Mucosa of stomach (tissue), 1 donor: ENCODE measurements at regions not wholly inside any gene's neighbourhood (a gene's known extent, or its start where the extent isn't known, plus 50 kb on each side); places are given as distances from the start of the nearest gene placed in this dataset.

ENCODE experiments used
- H3K27me3 ChIP-seq: one replicate; pipeline ENCODE4 v1.7.0; 2013; ENCODE audit warnings: mild to moderate bottlenecking, low read length; ENCODE audit not compliant: control insufficient read depth, insufficient read depth
- H3K36me3 ChIP-seq: one replicate; pipeline ENCODE4 v1.7.0; 2013; ENCODE audit warnings: low read length; ENCODE audit not compliant: control insufficient read depth, insufficient read depth
- H3K4me1 ChIP-seq: one replicate; pipeline ENCODE4 v1.7.0; 2013; ENCODE audit warnings: mild to moderate bottlenecking, low read length; ENCODE audit not compliant: control insufficient read depth, insufficient read depth
- H3K4me3 ChIP-seq: one replicate; pipeline ENCODE4 v1.7.0; 2013; ENCODE audit warnings: low read length
- H3K9ac ChIP-seq: one replicate; pipeline ENCODE4 v1.7.0; 2013; ENCODE audit warnings: mild to moderate bottlenecking, low read length, moderate library complexity
- H3K9me3 ChIP-seq: one replicate; pipeline ENCODE4 v1.7.0; 2013; ENCODE audit warnings: mild to moderate bottlenecking, low read length, moderate library complexity; ENCODE audit not compliant: control insufficient read depth
- donor health status: Pancreatic carcinoma.

- no peaks in the 10 kb centered on the region for H3K9me3 ChIP-seq
- no peaks in the 10 kb centered on the region for H3K36me3 ChIP-seq
- H3K4me3 ChIP-seq: no peak overlapping the region
- H3K27me3 ChIP-seq: no peaks in the 10 kb centered on the region
- no peak overlapping the region for H3K9ac ChIP-seq
- H3K4me1 ChIP-seq: no peaks in the 10 kb centered on the region
Measured at GRCh38 chr9:105158898-105159297, 85.6 kb upstream of the SLC44A1 start.

- H3K36me3 ChIP-seq: no peaks in the 10 kb centered on the region
- H3K4me3 ChIP-seq: no peak overlapping the region
- H3K4me1 ChIP-seq: no peaks in the 10 kb centered on the region
Measured at GRCh38 chr9:105168870-105169319, 75.6 kb upstream of the SLC44A1 start.

GRCh38 chr9:105171076-105171475 lies 73.4 kb upstream of the SLC44A1 start:
- no peak overlapping the region for H3K9ac ChIP-seq
- no peaks in the 10 kb centered on the region for H3K4me1 ChIP-seq
- no peaks in the 10 kb centered on the region for H3K27me3 ChIP-seq
- no peaks in the 10 kb centered on the region for H3K36me3 ChIP-seq
- H3K4me3 ChIP-seq: no peak overlapping the region
- no peaks in the 10 kb centered on the region for H3K9me3 ChIP-seq

More at GRCh38 chr9:105168870-105169319, 75.6 kb upstream of the SLC44A1 start:
- Histone ChIP-seq H3K9ac (no peak overlapping the region), H3K9me3 (no peaks in the 10 kb centered on the region), H3K27me3 (no peaks in the 10 kb centered on the region)

- H3K9me3 ChIP-seq: no peaks in the 10 kb centered on the region
- no peaks in the 10 kb centered on the region for H3K36me3 ChIP-seq
- H3K4me3 ChIP-seq: no peak overlapping the region
- H3K4me1 ChIP-seq: no peaks in the 10 kb centered on the region
- no peak overlapping the region for H3K9ac ChIP-seq
- no peaks in the 10 kb centered on the region for H3K27me3 ChIP-seq
Measured at GRCh38 chr9:105171589-105171988, 72.9 kb upstream of the SLC44A1 start.

GRCh38 chr9:105172436-105172835 lies 72.0 kb upstream of the SLC44A1 start:
- H3K9ac ChIP-seq: no peak overlapping the region
- no peaks in the 10 kb centered on the region for H3K9me3 ChIP-seq
- no peak overlapping the region for H3K4me3 ChIP-seq
- no peaks in the 10 kb centered on the region for H3K4me1 ChIP-seq
- no peaks in the 10 kb centered on the region for H3K27me3 ChIP-seq
- no peaks in the 10 kb centered on the region for H3K36me3 ChIP-seq

- Histone ChIP-seq H3K27me3 (no peaks in the 10 kb centered on the region), H3K36me3 (no peaks in the 10 kb centered on the region), H3K9ac (no peak overlapping the region), H3K9me3 (no peaks in the 10 kb centered on the region), H3K4me3 (no peak overlapping the region), H3K4me1 (no peaks in the 10 kb centered on the region)
Measured at GRCh38 chr9:105173306-105173705, 71.1 kb upstream of the SLC44A1 start.

- no peaks in the 10 kb centered on the region for H3K9me3 ChIP-seq
- H3K4me3 ChIP-seq: no peak overlapping the region
- H3K27me3 ChIP-seq: no peaks in the 10 kb centered on the region
- no peaks in the 10 kb centered on the region for H3K4me1 ChIP-seq
- no peak overlapping the region for H3K9ac ChIP-seq
- no peaks in the 10 kb centered on the region for H3K36me3 ChIP-seq
Measured at GRCh38 chr9:105173826-105174225, 70.6 kb upstream of the SLC44A1 start.

- H3K4me1 ChIP-seq: no peaks in the 10 kb centered on the region
- H3K4me3 ChIP-seq: no peak overlapping the region
- no peaks in the 10 kb centered on the region for H3K9me3 ChIP-seq
- H3K36me3 ChIP-seq: no peaks in the 10 kb centered on the region
- H3K27me3 ChIP-seq: no peaks in the 10 kb centered on the region
- H3K9ac ChIP-seq: no peak overlapping the region
Measured at GRCh38 chr9:105176194-105176593, 68.3 kb upstream of the SLC44A1 start.

- H3K4me3 ChIP-seq: no peak overlapping the region
- no peak overlapping the region for H3K9ac ChIP-seq
- no peaks in the 10 kb centered on the region for H3K4me1 ChIP-seq
- H3K27me3 ChIP-seq: no peaks in the 10 kb centered on the region
- H3K9me3 ChIP-seq: no peaks in the 10 kb centered on the region
- no peaks in the 10 kb centered on the region for H3K36me3 ChIP-seq
Measured at GRCh38 chr9:105178076-105178475, 66.4 kb upstream of the SLC44A1 start.

- Histone ChIP-seq H3K9me3 (no peaks in the 10 kb centered on the region), H3K4me1 (peaks cover 5% of the 10 kb centered on the region), H3K27me3 (no peaks in the 10 kb centered on the region), H3K4me3 (no peak overlapping the region), H3K9ac (no peak overlapping the region), H3K36me3 (no peaks in the 10 kb centered on the region)
Measured at GRCh38 chr9:105187781-105188180, 56.7 kb upstream of the SLC44A1 start.

GRCh38 chr9:105188746-105189145 lies 55.7 kb upstream of the SLC44A1 start:
- Histone ChIP-seq H3K4me1 (peaks cover 5% of the 10 kb centered on the region), H3K9ac (no peak overlapping the region), H3K9me3 (no peaks in the 10 kb centered on the region), H3K36me3 (no peaks in the 10 kb centered on the region), H3K4me3 (no peak overlapping the region), H3K27me3 (no peaks in the 10 kb centered on the region)

GRCh38 chr9:105191508-105192121 lies 52.8 kb upstream of the SLC44A1 start:
- no peak overlapping the region for H3K9ac ChIP-seq
- no peaks in the 10 kb centered on the region for H3K9me3 ChIP-seq
- H3K4me3 ChIP-seq: no peak overlapping the region
- H3K4me1 ChIP-seq: peaks cover 5% of the 10 kb centered on the region
- H3K27me3 ChIP-seq: no peaks in the 10 kb centered on the region
- no peaks in the 10 kb centered on the region for H3K36me3 ChIP-seq

GRCh38 chr9:105193560-105193959 lies 50.9 kb upstream of the SLC44A1 start:
- peaks cover 4% of the 10 kb centered on the region for H3K4me1 ChIP-seq
- no peak overlapping the region for H3K4me3 ChIP-seq
- H3K9ac ChIP-seq: no peak overlapping the region
- H3K9me3 ChIP-seq: no peaks in the 10 kb centered on the region
- H3K36me3 ChIP-seq: no peaks in the 10 kb centered on the region
- no peaks in the 10 kb centered on the region for H3K27me3 ChIP-seq
